C4-2B (cell line): ENCODE measurements at regions not wholly inside any gene's neighbourhood (a gene's known extent, or its start where the extent isn't known, plus 50 kb on each side); places are given as distances from the start of the nearest gene placed in this dataset.

Experiments
- CTCF ChIP-seq: fragments of 450-650 bp; conservative IDR thresholded peaks from 2 replicates; pipeline ENCODE4 v1.5.1; 2017; ENCODE audit warnings: mild to moderate bottlenecking
- ZFX ChIP-seq: fragments of 450-650 bp; IDR thresholded peaks from 2 replicates; pipeline ENCODE4 v1.6.1; 2017

DNA sequence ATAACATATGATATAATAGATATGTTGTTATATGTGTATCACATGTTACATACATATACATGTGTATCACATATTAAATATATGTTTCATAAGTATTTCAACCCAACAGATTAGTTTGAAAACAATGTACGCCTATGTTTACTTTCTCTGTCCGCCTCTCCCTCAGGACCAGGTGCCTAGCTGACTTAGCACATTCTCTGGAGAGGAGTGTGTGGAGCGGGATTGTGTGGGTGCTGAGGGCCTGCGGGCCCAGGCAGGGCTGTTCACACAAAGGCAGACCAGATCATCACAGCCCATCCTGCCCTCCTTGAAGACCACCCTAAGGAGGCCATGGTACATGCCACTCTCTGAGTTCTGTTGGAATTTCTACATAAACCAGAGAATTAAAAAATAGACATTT is 81.0 kb downstream of the PLXNA1 start:
- TF ChIP-seq CTCF: no peak
- no peak for TF ChIP-seq ZFX
